Neural cell (in vitro differentiated cells): ENCODE measurements at regions not wholly inside any gene's neighbourhood (a gene's known extent, or its start where the extent isn't known, plus 50 kb on each side); places are given as distances from the start of the nearest gene placed in this dataset.

Experiments used
- H2AFZ ChIP-seq: fragments of 200-600, 300-800 bp; sonication (generic), shearing (Covaris generic); 2 replicates; pipeline ENCODE4 v1.6.0; 2014; ENCODE audit warnings: low read depth, mild to moderate bottlenecking, antibody characterized with exemption, low read length, moderate library complexity
- H3F3A ChIP-seq: fragments of 200-600 bp; shearing (Covaris generic); 2 replicates; pipeline ENCODE4 v1.6.1; 2016; ENCODE audit warnings: mild to moderate bottlenecking, moderate library complexity, mixed read lengths, antibody characterized with exemption, low read length; ENCODE audit not compliant: insufficient read depth, poor library complexity, severe bottlenecking
- H3K27ac ChIP-seq: fragments of 200-600, 300-800 bp; sonication (generic), shearing (Covaris generic); 2 replicates; pipeline ENCODE4 v1.5.1; 2014; ENCODE audit warnings: mild to moderate bottlenecking, low read length, moderate library complexity
- H3K27me3 ChIP-seq: fragments of 300-800, 200-600 bp; sonication (generic), shearing (Covaris generic); 2 replicates; pipeline ENCODE4 v1.6.0; 2014; ENCODE audit warnings: mild to moderate bottlenecking, low read depth, low read length, moderate library complexity; ENCODE audit not compliant: insufficient read depth
- H3K36me3 ChIP-seq: fragments of 300-800, 200-600 bp; sonication (generic), shearing (Covaris generic); 2 replicates; pipeline ENCODE4 v1.5.1; 2014; ENCODE audit warnings: mild to moderate bottlenecking, antibody characterized with exemption, low read length, moderate library complexity; ENCODE audit not compliant: insufficient read depth
- H3K4me2 ChIP-seq: fragments of 300-800, 200-600 bp; sonication (generic), shearing (Covaris generic); 2 replicates; pipeline ENCODE4 v1.6.0; 2014; ENCODE audit warnings: mild to moderate bottlenecking, low read length
- H3K4me3 ChIP-seq: fragments of 300-800, 200-600 bp; sonication (generic), shearing (Covaris generic); 2 replicates; pipeline ENCODE4 v1.5.1; 2014; ENCODE audit warnings: mild to moderate bottlenecking, low read length, moderate library complexity
- H3K79me2 ChIP-seq: fragments of 200-600 bp; shearing (Covaris generic); replicated peaks from 2 replicates; pipeline ENCODE4 v1.6.0; 2014; ENCODE audit warnings: mild to moderate bottlenecking, low read length, moderate library complexity; ENCODE audit not compliant: insufficient read depth
- H3K9ac ChIP-seq: fragments of 300-800, 200-600 bp; sonication (generic), shearing (Covaris generic); 2 replicates; pipeline ENCODE4 v1.6.1; 2016; ENCODE audit warnings: mild to moderate bottlenecking, low read length, mixed read lengths
- H3K9me2 ChIP-seq: fragments of 200-600 bp; shearing (Covaris generic); 2 replicates; pipeline ENCODE4 v1.6.1; 2016; ENCODE audit warnings: mild to moderate bottlenecking, low read length, mixed read lengths; ENCODE audit not compliant: insufficient read depth
- H3K9me3 ChIP-seq: fragments of 200-600, 300-800 bp; sonication (generic), shearing (Covaris generic); 2 replicates; pipeline ENCODE4 v1.6.1; 2016; ENCODE audit warnings: mild to moderate bottlenecking, mixed run types, low read length, moderate library complexity, mixed read lengths
- H4K20me1 ChIP-seq: fragments of 200-600 bp; shearing (Covaris generic); 2 replicates; pipeline ENCODE4 v1.6.1; 2016; ENCODE audit warnings: mild to moderate bottlenecking, mixed run types; ENCODE audit not compliant: insufficient read depth
- CTCF ChIP-seq: fragments of 450-650 bp; IDR thresholded peaks from 2 replicates; pipeline ENCODE4 v1.5.1; 2014; ENCODE audit warnings: antibody characterized with exemption, mild to moderate bottlenecking, moderate library complexity; ENCODE audit not compliant: poor library complexity, severe bottlenecking
- EP300 ChIP-seq: fragments of 450-650 bp; conservative IDR thresholded peaks from 2 replicates; pipeline ENCODE4 v1.6.1; 2014; ENCODE audit warnings: antibody characterized with exemption, mild to moderate bottlenecking, moderate library complexity; ENCODE audit not compliant: poor library complexity, severe bottlenecking
- EZH2 ChIP-seq: fragments of 200-600, 300-800 bp; shearing (Covaris generic), sonication (generic); IDR thresholded peaks from 2 replicates; pipeline ENCODE4 v1.6.1; 2014; ENCODE audit warnings: antibody characterized with exemption, low read length, borderline replicate concordance, mild to moderate bottlenecking; ENCODE audit not compliant: insufficient read depth, poor library complexity, severe bottlenecking
- MXI1 ChIP-seq: fragments of 450-650 bp; conservative IDR thresholded peaks from 2 replicates; pipeline ENCODE4 v1.6.1; 2014; ENCODE audit warnings: antibody characterized with exemption, mild to moderate bottlenecking; ENCODE audit not compliant: poor library complexity, severe bottlenecking
- POLR2AphosphoS5 ChIP-seq: IDR thresholded peaks from 2 replicates; pipeline ENCODE4 v1.6.1; 2012
- RAD21 ChIP-seq: fragments of 450-650 bp; conservative IDR thresholded peaks from 2 replicates; pipeline ENCODE4 v1.6.1; 2014; ENCODE audit warnings: antibody characterized with exemption, mild to moderate bottlenecking, moderate library complexity
- REST ChIP-seq: IDR thresholded peaks from 2 replicates; pipeline ENCODE4 v1.6.1; 2012; ENCODE audit warnings: borderline replicate concordance
- SMC3 ChIP-seq: fragments of 450-650 bp; conservative IDR thresholded peaks from 2 replicates; pipeline ENCODE4 v1.6.1; 2014; ENCODE audit warnings: antibody characterized with exemption, mild to moderate bottlenecking, moderate library complexity; ENCODE audit not compliant: poor library complexity
- TAF1 ChIP-seq: IDR thresholded peaks from 2 replicates; pipeline ENCODE4 v1.6.1; 2012; ENCODE audit warnings: low read depth

GRCh38 chr3:117922039-117922438 lies 1112.6 kb downstream of the IGSF11 start:
- Histone ChIP-seq H4K20me1 (no peaks in the 10 kb centered on the region), H3K9me3 (no peaks in the 10 kb centered on the region), H3K79me2 (no peaks in the 10 kb centered on the region), H3K4me3 (peak overlapping the region; percentile 32), H3K36me3 (no peaks in the 10 kb centered on the region), H3K9me2 (peaks cover 3% of the 10 kb centered on the region), H3K27ac (peak overlapping the region; percentile 58), H3K4me2 (no peak overlapping the region), H3F3A (no peaks in the 10 kb centered on the region), H3K9ac (no peak overlapping the region), H2AFZ (no peak overlapping the region), H3K27me3 (no peaks in the 10 kb centered on the region)
- TF ChIP-seq REST (no peak), MXI1 (no peak), CTCF (no peak), EZH2 (no peak), SMC3 (no peak), TAF1 (no peak), RAD21 (no peak), EP300 (no peak), POLR2AphosphoS5 (no peak)

- Histone ChIP-seq H3K4me2 (no peak overlapping the region), H4K20me1 (no peaks in the 10 kb centered on the region), H3K9ac (no peak overlapping the region), H2AFZ (no peak overlapping the region), H3K79me2 (no peaks in the 10 kb centered on the region), H3K9me3 (no peaks in the 10 kb centered on the region), H3K9me2 (no peaks in the 10 kb centered on the region), H3K36me3 (peaks cover 6% of the 10 kb centered on the region), H3K27ac (no peak overlapping the region), H3K27me3 (no peaks in the 10 kb centered on the region), H3F3A (no peaks in the 10 kb centered on the region), H3K4me3 (no peak overlapping the region)
- no peak for TF ChIP-seq EZH2
- no peak for TF ChIP-seq REST
- TF ChIP-seq SMC3 = no peak
- no peak for TF ChIP-seq EP300
- TF ChIP-seq MXI1 = no peak
- no peak for TF ChIP-seq TAF1
- no peak for TF ChIP-seq POLR2AphosphoS5
- TF ChIP-seq RAD21 = no peak
- TF ChIP-seq CTCF = no peak
These were observed 1107.8 kb downstream of the IGSF11 start for GRCh38 chr3:117926819-117927218.
